SK-N-SH (cell line): ENCODE measurements at regions not wholly inside any gene's neighbourhood (a gene's known extent, or its start where the extent isn't known, plus 50 kb on each side); places are given as distances from the start of the nearest gene placed in this dataset.

ENCODE experiments used
- CTCF ChIP-seq: fragments of 200-600 bp; sonication (generic); IDR thresholded peaks from 2 replicates; pipeline ENCODE4 v1.6.1; 2017; ENCODE audit warnings: antibody characterized with exemption, mild to moderate bottlenecking, moderate library complexity
- GABPA ChIP-seq: IDR thresholded peaks from 2 replicates; pipeline ENCODE4 v1.4.0; 2012; ENCODE audit warnings: low read depth, mild to moderate bottlenecking
- MXI1 ChIP-seq: IDR thresholded peaks from 2 replicates; pipeline ENCODE4 v1.6.1; 2012; ENCODE audit warnings: mild to moderate bottlenecking, low read depth, low read length, improper control_type of control experiment
- NRF1 ChIP-seq: IDR thresholded peaks from 2 replicates; pipeline ENCODE4 v1.6.1; 2012; ENCODE audit warnings: low read depth, mild to moderate bottlenecking, low read length
- POLR2AphosphoS5 ChIP-seq: IDR thresholded peaks from 2 replicates; pipeline ENCODE4 v1.6.1; 2012; ENCODE audit warnings: low read depth, low read length
- REST ChIP-seq: IDR thresholded peaks from 2 replicates; pipeline ENCODE4 v1.6.1; 2012; ENCODE audit warnings: mild to moderate bottlenecking, low read depth, low read length, moderate library complexity
- YY1 ChIP-seq: IDR thresholded peaks from 2 replicates; pipeline ENCODE4 v1.4.0; 2012; ENCODE audit warnings: low read depth, mild to moderate bottlenecking
- TF ChIP-seq, protein P1 (sequence below): IDR thresholded peaks from 2 replicates; pipeline ENCODE4 v1.4.0; 2012; ENCODE audit warnings: low read depth

DNA sequence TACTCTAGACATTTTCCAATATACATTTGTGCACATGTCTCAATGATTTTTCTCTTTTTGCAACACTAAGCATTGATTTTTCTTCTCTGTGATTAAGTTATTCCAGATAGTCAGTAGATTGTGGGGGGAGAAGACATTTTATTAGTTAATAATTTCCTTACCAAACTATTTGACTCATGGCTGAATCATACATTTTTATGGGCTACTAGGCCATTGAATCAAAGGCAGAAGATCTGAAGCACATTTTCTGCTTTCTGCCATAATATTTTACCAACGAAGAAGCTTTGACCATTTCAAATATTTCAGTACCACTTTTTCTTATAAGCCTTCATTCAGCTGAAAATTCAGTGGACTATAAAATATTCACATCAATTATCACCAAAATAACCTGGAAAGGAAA, 175.6 kb downstream of the IRX2 start:
- TF ChIP-seq CTCF: no peak
- TF ChIP-seq GABPA: no peak
- TF ChIP-seq POLR2AphosphoS5: no peak
- no peak for TF ChIP-seq MXI1
- no peak for TF ChIP-seq NRF1
- TF ChIP-seq, protein P1, sequence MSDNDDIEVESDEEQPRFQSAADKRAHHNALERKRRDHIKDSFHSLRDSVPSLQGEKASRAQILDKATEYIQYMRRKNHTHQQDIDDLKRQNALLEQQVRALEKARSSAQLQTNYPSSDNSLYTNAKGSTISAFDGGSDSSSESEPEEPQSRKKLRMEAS: no peak
- TF ChIP-seq YY1: no peak
- no peak for TF ChIP-seq REST
